ENCODE measurements at regions not wholly inside any gene's neighbourhood (a gene's known extent, or its start where the extent isn't known, plus 50 kb on each side); places are given as distances from the start of the nearest gene placed in this dataset.

- no peak for DNase-seq (ENCODE audit: low read depth, low spot score)
- H3K9ac ChIP-seq (ENCODE audit: low read length) = no peak overlapping the region
- H3K36me3 ChIP-seq (ENCODE audit: control insufficient read depth in 1 of 2, insufficient read depth in 2 of 2, low read length in 2 of 2) = no peaks in the 10 kb centered on the region
- TF ChIP-seq ATF3 (IDR thresholded peaks at IDR 0.05) = no peak
- no peak for TF ChIP-seq ZBTB33 (IDR thresholded peaks at IDR 0.05; ENCODE audit: extremely low read depth, insufficient replicate concordance, low read length)
- TF ChIP-seq SP1 (IDR thresholded peaks at IDR 0.05; ENCODE audit: low read depth) = no peak
- TF ChIP-seq TCF7L2 (IDR thresholded peaks at IDR 0.05; ENCODE audit: borderline replicate concordance, extremely low read depth, insufficient read depth, insufficient read length) = no peak
- no peak for TF ChIP-seq ZNF274 (IDR thresholded peaks at IDR 0.05; ENCODE audit: low read depth, low read length)
- H3K9me3 ChIP-seq (ENCODE audit: control insufficient read depth in 1 of 2, insufficient read depth in 1 of 2, low read depth in 1 of 2, low read length in 2 of 2) = no peaks in the 10 kb centered on the region
- H4K20me1 ChIP-seq (ENCODE audit: insufficient read depth) = no peaks in the 10 kb centered on the region
- no peaks in the 10 kb centered on the region for H3K27me3 ChIP-seq (ENCODE audit: insufficient read depth, low read length)
- intact Hi-C loops (cut with micrococcal nuclease) = no loop called here
- ChIA-PET CTCF (no interaction called here), RAD21 (ENCODE audit: low non-redundant PET in 1 of 2, low total read pairs in 2 of 2, uncharacterized antibody in 2 of 2, unreplicated experiment in 2 of 2) (no interaction called here), POLR2A (no interaction called here)
- no peak overlapping the region for H3K4me2 ChIP-seq (ENCODE audit: low read length)
- H3K27ac ChIP-seq (ENCODE audit: low read depth, low read length) = no peak overlapping the region
- no peaks in the 10 kb centered on the region for H3K79me2 ChIP-seq (ENCODE audit: insufficient read depth, low read length)
- ATAC-seq = no peak
- H3K9me2 ChIP-seq (ENCODE audit: insufficient read depth) = no peaks in the 10 kb centered on the region
- no peak overlapping the region for H3K4me3 ChIP-seq (replicated peaks in 1 of 2; ENCODE audit: low read depth in 1 of 2, low read length in 2 of 2)
- H2AFZ ChIP-seq (ENCODE audit: low read depth, low read length, poor library complexity, severe bottlenecking) = no peak overlapping the region
- H3K4me1 ChIP-seq (ENCODE audit: control insufficient read depth in 1 of 2, insufficient read depth in 2 of 2, low read length in 2 of 2) = no peaks in the 10 kb centered on the region
- no TSS peak for BruUV-seq (replicated peaks)
These were observed 381.2 kb upstream of the SLITRK1 start for GRCh38 chr13:84263354-84264069.

- H4K20me1 ChIP-seq (ENCODE audit: insufficient read depth) = no peaks in the 10 kb centered on the region
- DNase-seq (ENCODE audit: low read depth, low spot score) = no peak
- no peak overlapping the region for H2AFZ ChIP-seq (ENCODE audit: low read depth, low read length, poor library complexity, severe bottlenecking)
- BruUV-seq (replicated peaks) = no TSS peak
- RAD21 ChIA-PET (ENCODE audit: low non-redundant PET in 1 of 2, low total read pairs in 2 of 2, uncharacterized antibody in 2 of 2, unreplicated experiment in 2 of 2) = no interaction called here
- no peaks in the 10 kb centered on the region for H3K4me1 ChIP-seq (ENCODE audit: control insufficient read depth in 1 of 2, insufficient read depth in 2 of 2, low read length in 2 of 2)
- CTCF ChIA-PET = no interaction called here
- H3K4me2 ChIP-seq (ENCODE audit: low read length) = no peak overlapping the region
- H3K9me3 ChIP-seq (ENCODE audit: control insufficient read depth in 1 of 2, insufficient read depth in 1 of 2, low read depth in 1 of 2, low read length in 2 of 2) = peaks cover 0 to 5% of the 10 kb centered on the region in 2 experiments; a peak in 1 of 4 replicates
- no peaks in the 10 kb centered on the region for H3K36me3 ChIP-seq (ENCODE audit: control insufficient read depth in 1 of 2, insufficient read depth in 2 of 2, low read length in 2 of 2)
- H3K9ac ChIP-seq (ENCODE audit: low read length) = no peak overlapping the region
- no peaks in the 10 kb centered on the region for H3K27me3 ChIP-seq (ENCODE audit: insufficient read depth, low read length)
- H3K27ac ChIP-seq (ENCODE audit: low read depth, low read length) = no peak overlapping the region
- intact Hi-C loops (cut with micrococcal nuclease) = no loop called here
- POLR2A ChIA-PET = no interaction called here
- ATAC-seq = no peak
- H3K4me3 ChIP-seq (replicated peaks in 1 of 2; ENCODE audit: low read depth in 1 of 2, low read length in 2 of 2) = no peak overlapping the region
- H3K79me2 ChIP-seq (ENCODE audit: insufficient read depth, low read length) = no peaks in the 10 kb centered on the region
- H3K9me2 ChIP-seq (ENCODE audit: insufficient read depth) = no peaks in the 10 kb centered on the region
- TF ChIP-seq MAX (IDR thresholded peaks at IDR 0.05) (no peak), SRF (IDR thresholded peaks at IDR 0.05; ENCODE audit: low read depth) (no peak), EZH2phosphoT487 (IDR thresholded peaks at IDR 0.05; ENCODE audit: borderline replicate concordance) (no peak), POLR2A (IDR thresholded peaks at IDR 0.05; ENCODE audit: borderline replicate concordance, extremely low read depth, insufficient read depth, insufficient read length) (no peak), ELF1 (IDR thresholded peaks at IDR 0.05; ENCODE audit: borderline replicate concordance, low read depth) (no peak), ZNF274 (IDR thresholded peaks at IDR 0.05; ENCODE audit: low read depth, low read length) (no peak), ATF3 (IDR thresholded peaks at IDR 0.05) (no peak), EGR1 (IDR thresholded peaks at IDR 0.05; ENCODE audit: low read depth) (no peak), SIN3A (IDR thresholded peaks at IDR 0.05; ENCODE audit: low read depth) (no peak), RAD21 (IDR thresholded peaks at IDR 0.05; ENCODE audit: low read depth) (no peak), POLR2AphosphoS5 (IDR thresholded peaks at IDR 0.05; ENCODE audit: low read depth, low read length) (no peak), ZBTB33 (IDR thresholded peaks at IDR 0.05; ENCODE audit: extremely low read depth, insufficient replicate concordance, low read length) (no peak), ZFX (IDR thresholded peaks at IDR 0.05) (no peak)
These were observed 373.0 kb upstream of the SLITRK1 start for GRCh38 chr13:84255226-84255797.

Measured in HCT116 (cell line).